ENCODE measurements at regions not wholly inside any gene's neighbourhood (a gene's known extent, or its start where the extent isn't known, plus 50 kb on each side); places are given as distances from the start of the nearest gene placed in this dataset.
"Not testable (repeated sequence)": the region's sequence is repeated elsewhere in the genome, so short reads cannot be mapped to it uniquely, and the experiment has no call there.

DNA sequence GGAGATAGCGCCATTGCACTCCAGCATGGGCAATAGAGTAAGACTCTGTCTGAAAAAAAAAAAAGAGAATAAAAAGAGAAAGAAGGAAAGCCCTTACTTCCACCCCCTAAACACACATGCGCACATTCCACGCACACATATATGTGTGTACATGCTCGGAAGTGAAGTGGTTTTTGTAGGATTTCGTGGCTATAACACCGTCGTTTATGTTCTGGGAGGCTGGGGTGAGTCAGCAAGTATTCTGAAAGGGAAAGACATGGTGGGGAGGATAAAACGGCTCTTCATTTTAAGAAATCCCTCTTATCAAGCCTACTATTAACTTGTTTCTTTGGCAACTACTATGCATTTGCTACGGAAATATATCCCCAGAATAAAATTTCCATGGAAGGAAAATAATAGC lies 422.8 kb upstream of the TBL1XR1 start:
- DNase-seq (ENCODE audit: low read depth) = no peak
- H3K4me3 ChIP-seq (ENCODE audit: control insufficient read depth, low read depth, low read length) = no peak overlapping the region
- TF ChIP-seq CTCF (IDR thresholded peaks at IDR 0.05; ENCODE audit: control insufficient read depth, insufficient read depth, low read depth, low read length, missing control alignments) = no peak

DNA sequence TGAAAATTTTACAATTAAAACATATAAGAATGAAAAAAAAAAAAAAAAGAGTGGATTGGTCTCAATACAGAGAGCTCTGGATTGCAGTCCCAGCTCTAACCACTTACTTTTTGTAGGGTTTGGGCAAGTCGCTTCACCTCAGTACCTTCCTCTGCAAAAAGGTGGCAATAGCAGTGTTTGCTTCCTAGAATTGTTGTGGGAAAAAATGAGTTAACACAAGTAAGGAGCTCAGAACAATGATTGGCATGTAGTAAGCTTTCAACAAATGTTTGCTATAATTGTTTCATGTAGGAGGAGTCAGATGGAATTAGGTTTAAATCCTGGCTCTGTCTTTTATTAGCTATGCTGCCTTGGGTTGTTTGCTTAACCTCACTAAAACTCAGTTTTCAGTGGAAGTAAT lies 425.2 kb upstream of the TBL1XR1 start:
- no peak for TF ChIP-seq CTCF (IDR thresholded peaks at IDR 0.05; ENCODE audit: control insufficient read depth, insufficient read depth, low read depth, low read length, missing control alignments)
- H3K4me3 ChIP-seq (ENCODE audit: control insufficient read depth, low read depth, low read length) = no peak overlapping the region
- no peak for DNase-seq (ENCODE audit: low read depth)

GRCh38 chr3:177622982-177623617 lies 425.8 kb upstream of the TBL1XR1 start:
- TF ChIP-seq CTCF (IDR thresholded peaks at IDR 0.05; ENCODE audit: control insufficient read depth, insufficient read depth, low read depth, low read length, missing control alignments) = no peak
- no peak overlapping the region for H3K4me3 ChIP-seq (ENCODE audit: control insufficient read depth, low read depth, low read length)

DNA sequence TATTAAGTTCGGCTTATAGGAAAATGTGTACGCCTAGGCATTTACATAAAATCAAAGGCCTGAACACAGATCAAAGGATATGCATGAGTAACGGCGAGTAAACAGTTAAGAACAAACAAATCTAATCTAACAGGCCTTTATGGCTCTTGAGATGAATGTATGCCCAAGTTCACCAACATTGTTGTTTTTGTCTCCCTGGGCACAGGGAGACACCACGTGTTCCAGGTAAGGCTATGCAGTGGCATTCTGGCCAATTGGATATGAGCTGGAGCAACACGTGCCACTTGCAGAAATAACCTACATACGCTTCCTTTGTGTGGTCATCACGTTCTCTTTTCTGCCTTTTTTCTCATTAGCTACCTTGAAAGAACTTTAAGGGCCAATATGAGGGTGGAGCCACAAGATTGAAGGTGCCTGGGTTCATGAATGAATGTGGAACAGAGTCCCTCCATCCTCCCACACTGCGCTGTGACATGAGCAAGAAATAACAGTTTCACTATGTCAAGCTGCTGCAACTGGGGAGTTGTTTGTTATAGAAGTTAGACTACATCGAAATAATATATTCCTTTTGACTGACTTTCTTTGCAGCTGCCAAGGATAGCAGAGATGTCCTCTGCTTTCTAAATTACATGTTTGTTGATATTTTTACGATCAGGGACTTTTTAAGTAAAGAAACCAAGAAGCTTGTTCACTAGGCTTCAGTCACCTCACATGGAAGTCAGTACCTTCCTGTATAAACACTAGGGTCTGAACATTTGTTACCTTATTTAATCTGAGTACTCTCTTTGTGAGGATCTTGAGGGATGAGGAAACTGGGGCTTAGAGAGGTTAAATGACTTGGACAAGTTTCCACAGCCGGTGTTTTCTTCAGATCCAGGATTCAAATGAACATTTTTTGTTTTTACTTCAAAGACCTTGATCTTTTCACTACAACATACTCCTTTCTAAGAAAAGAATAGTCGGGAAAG lies 427.5 kb upstream of the TBL1XR1 start:
- DNase-seq (ENCODE audit: low read depth) = no peak
- H3K4me3 ChIP-seq (ENCODE audit: control insufficient read depth, low read depth, low read length) = no peak overlapping the region
- no peak for TF ChIP-seq CTCF (IDR thresholded peaks at IDR 0.05; ENCODE audit: control insufficient read depth, insufficient read depth, low read depth, low read length, missing control alignments)

More at GRCh38 chr3:177622982-177623617, 425.8 kb upstream of the TBL1XR1 start:
- no peak for DNase-seq (ENCODE audit: low read depth)

DNA sequence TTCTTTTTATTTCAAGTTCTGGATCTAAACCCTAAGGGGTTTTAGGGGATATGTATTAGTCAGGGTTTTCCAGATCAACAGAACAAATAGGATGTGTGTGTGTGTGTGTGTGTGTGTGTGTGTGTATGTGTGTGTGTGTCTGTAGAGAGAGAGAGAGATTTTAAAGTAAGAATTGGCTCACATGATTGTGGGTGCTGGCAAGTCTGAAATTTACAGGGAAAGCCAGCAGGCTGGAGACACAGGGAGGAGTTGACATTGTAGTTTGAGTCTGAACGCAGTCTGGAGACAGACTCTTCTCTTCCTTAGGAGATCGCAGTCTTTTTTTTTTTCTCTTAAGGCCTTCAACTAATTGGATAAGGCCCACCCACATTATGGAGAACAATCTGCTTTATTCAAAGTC lies 428.8 kb upstream of the TBL1XR1 start:
- no peak for DNase-seq (ENCODE audit: low read depth)
- no peak overlapping the region for H3K4me3 ChIP-seq (ENCODE audit: control insufficient read depth, low read depth, low read length)
- no peak for TF ChIP-seq CTCF (IDR thresholded peaks at IDR 0.05; ENCODE audit: control insufficient read depth, insufficient read depth, low read depth, low read length, missing control alignments)

DNA sequence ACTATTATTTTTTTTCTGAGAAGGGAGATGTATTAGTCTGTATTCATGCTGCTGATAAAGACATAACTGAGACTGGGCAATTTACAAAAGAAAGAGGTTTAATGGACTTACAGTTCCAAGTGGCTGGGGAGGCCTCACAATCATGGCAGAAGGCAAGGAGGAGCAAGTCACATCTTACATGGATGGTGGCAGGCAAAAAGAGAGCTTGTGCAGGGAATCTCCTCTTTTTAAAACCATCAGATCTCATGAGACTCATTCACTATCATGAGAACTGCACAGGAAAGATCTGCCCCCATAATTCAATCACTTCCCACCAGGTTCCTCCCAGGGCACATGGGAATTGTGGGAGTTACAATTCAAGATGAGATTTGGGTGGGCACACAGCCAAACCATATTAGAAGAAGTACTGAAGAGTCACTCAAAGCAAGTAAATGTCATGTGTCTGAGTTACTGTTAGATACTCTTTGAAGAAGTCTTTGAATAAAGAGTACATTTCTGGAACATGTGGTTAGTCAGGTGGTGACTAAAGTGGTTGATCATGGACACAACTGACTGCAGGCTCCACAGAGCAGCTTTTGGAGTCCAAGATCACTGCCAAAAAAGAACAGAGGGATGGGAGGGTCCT lies 430.9 kb upstream of the TBL1XR1 start:
- not testable (repeated sequence) for H3K4me3 ChIP-seq (ENCODE audit: control insufficient read depth, low read depth, low read length); DNase-seq (ENCODE audit: low read depth)

- TF ChIP-seq CTCF (IDR thresholded peaks at IDR 0.05; ENCODE audit: control insufficient read depth, insufficient read depth, low read depth, low read length, missing control alignments) = no peak
- no peak overlapping the region for H3K4me3 ChIP-seq (ENCODE audit: control insufficient read depth, low read depth, low read length)
- DNase-seq (ENCODE audit: low read depth) = no peak
Observed at GRCh38 chr3:177629276-177629675, 432.0 kb upstream of the TBL1XR1 start.
